Prostate gland (tissue), 2 donors: ENCODE measurements at regions not wholly inside any gene's neighbourhood (a gene's known extent, or its start where the extent isn't known, plus 50 kb on each side); places are given as distances from the start of the nearest gene placed in this dataset.

Experiments
- POLR2A ChIP-seq: fragments of 450-650 bp; IDR thresholded peaks from one replicate; pipeline ENCODE4 v1.6.1; 2016; ENCODE audit warnings: antibody characterized with exemption, mild to moderate bottlenecking
- TF ChIP-seq, protein P1 (sequence below), 4 experiments: fragments of 200-600 bp in 2 of 4; fragments of 450-650 bp in 2 of 4; sonication (generic) in 2 of 4; IDR thresholded peaks; 1 replicate in 3 of 4; 2 replicates in 1 of 4; pipeline ENCODE4 v1.5.1; 2016 to 2019; ENCODE audit warnings: antibody characterized with exemption in 4 of 4, mild to moderate bottlenecking in 2 of 4, moderate library complexity in 2 of 4

DNA sequence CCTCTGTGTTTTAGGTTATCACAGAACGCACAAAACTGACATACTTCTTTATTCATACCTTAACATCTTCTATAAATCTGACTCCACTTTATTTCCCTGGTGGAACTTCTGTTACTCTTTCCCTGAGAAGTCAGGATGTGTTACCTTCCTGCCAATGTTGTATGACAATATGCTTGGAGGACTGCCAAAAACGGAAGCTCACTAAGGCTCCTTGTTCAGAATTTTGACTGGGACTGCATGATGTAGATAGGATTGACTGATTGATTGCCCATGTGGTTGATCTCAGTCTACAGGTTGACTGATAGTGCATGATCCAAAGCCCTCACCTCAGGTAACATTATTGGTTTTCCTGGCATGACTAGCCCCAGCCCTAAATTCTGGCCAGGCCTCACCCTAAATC lies 319.4 kb downstream of the TLR4 start:
- TF ChIP-seq, protein P1, sequence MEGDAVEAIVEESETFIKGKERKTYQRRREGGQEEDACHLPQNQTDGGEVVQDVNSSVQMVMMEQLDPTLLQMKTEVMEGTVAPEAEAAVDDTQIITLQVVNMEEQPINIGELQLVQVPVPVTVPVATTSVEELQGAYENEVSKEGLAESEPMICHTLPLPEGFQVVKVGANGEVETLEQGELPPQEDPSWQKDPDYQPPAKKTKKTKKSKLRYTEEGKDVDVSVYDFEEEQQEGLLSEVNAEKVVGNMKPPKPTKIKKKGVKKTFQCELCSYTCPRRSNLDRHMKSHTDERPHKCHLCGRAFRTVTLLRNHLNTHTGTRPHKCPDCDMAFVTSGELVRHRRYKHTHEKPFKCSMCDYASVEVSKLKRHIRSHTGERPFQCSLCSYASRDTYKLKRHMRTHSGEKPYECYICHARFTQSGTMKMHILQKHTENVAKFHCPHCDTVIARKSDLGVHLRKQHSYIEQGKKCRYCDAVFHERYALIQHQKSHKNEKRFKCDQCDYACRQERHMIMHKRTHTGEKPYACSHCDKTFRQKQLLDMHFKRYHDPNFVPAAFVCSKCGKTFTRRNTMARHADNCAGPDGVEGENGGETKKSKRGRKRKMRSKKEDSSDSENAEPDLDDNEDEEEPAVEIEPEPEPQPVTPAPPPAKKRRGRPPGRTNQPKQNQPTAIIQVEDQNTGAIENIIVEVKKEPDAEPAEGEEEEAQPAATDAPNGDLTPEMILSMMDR (IDR thresholded peaks at IDR 0.05): no peak
- no peak for TF ChIP-seq POLR2A
